Uterus (tissue), 3 donors: ENCODE measurements at regions not wholly inside any gene's neighbourhood (a gene's known extent, or its start where the extent isn't known, plus 50 kb on each side); places are given as distances from the start of the nearest gene placed in this dataset.

Source experiments
- DNase-seq, 2 donors: peaks; one replicate each; pipeline ENCODE4 v3.0.0-alpha.2; 2019 to 2020
- H3K27ac ChIP-seq, 2 donors: fragments of 200-600 bp; sonication (generic); 1 replicate in 1 of 2; 2 replicates in 1 of 2; pipeline ENCODE4 v1.5.1; 2016 to 2018
- H3K27me3 ChIP-seq, 2 donors: fragments of 200-600 bp; sonication (generic); one replicate each; pipeline ENCODE4 v1.5.1; 2018 to 2019; ENCODE audit warnings: control low read depth in 1 of 2
- H3K36me3 ChIP-seq, 2 donors: fragments of 200-600 bp; sonication (generic); one replicate each; pipeline ENCODE4 v1.5.1; 2019; ENCODE audit warnings: control low read depth in 1 of 2
- H3K4me1 ChIP-seq, 2 donors: fragments of 200-600 bp; sonication (generic); one replicate each; pipeline ENCODE4 v1.5.1; 2018 to 2019; ENCODE audit warnings: control low read depth in 1 of 2
- H3K4me3 ChIP-seq, 2 donors: fragments of 200-600 bp; sonication (generic); 1 replicate in 1 of 2; 2 replicates in 1 of 2; pipeline ENCODE4 v1.5.1; 2018 to 2019; ENCODE audit warnings: mild to moderate bottlenecking in 1 of 2
- H3K9me3 ChIP-seq, 2 donors: fragments of 200-600 bp; sonication (generic); one replicate each; pipeline ENCODE4 v1.5.1; 2019; ENCODE audit warnings: control low read depth in 1 of 2
- POLR2A ChIP-seq, 2 donors: fragments of 450-650 bp; IDR thresholded peaks; one replicate each; pipeline ENCODE4 v1.6.1; 2016; ENCODE audit warnings: antibody characterized with exemption in 2 of 2, mild to moderate bottlenecking in 1 of 2, moderate library complexity in 1 of 2
- intact Hi-C: fragments of 100-400 bp; cut with DNase I; formaldehyde crosslinking; loops from one replicate; pipeline ENCODE4 v1.15.1; 2023; ENCODE audit warnings: low total_unique reads
- TF ChIP-seq, protein P1 (sequence below), 4 experiments: fragments of 200-600 bp in 2 of 4; fragments of 450-650 bp in 2 of 4; sonication (generic) in 2 of 4; IDR thresholded peaks; one replicate each; pipeline ENCODE4 v1.5.1; 2016 to 2019; ENCODE audit warnings: antibody characterized with exemption in 4 of 4, mild to moderate bottlenecking in 2 of 4, moderate library complexity in 1 of 4
- donor health status: DM: yes; HTN: yes; CAD: no.

DNA sequence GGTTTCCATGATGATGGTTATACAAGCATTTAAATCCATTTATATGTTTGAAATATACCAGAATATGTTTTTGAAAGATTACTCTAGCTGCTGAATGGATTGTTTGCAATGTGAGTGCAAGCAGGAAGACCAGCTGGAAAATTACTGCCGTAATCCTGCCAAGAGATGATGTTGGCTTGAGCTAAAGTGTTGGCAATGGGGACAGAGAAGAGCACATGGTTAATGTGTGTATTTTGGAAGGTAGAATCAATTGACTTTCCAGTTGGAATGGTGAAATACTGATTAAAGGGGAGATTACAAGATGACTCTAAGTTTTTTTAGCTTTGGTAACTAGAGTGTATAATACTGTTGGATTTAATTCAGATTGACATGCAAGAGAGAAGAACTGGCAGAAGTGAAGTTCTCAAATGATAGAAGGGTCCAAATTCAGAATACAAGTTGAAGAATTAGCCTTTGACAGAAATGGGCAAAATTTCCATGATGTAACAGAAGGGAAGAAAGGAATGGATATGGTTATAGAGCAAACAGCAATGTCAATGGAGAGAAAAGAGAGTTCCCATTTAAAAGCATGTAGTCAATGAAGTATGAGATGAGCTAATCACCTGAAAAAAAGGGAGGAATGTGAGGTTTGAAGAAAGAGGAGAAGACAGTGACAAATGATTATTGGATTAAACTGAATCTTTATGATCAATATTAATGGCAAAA, 422.0 kb downstream of the CDC14C start:
- Histone ChIP-seq H3K36me3 (no peaks in the 10 kb centered on the region), H3K27me3 (peaks cover 0 to 3% of the 10 kb centered on the region in 2 donors), H3K4me3 (no peak overlapping the region), H3K9me3 (no peaks in the 10 kb centered on the region), H3K4me1 (no peaks in the 10 kb centered on the region), H3K27ac (no peak overlapping the region)
- TF ChIP-seq, protein P1, sequence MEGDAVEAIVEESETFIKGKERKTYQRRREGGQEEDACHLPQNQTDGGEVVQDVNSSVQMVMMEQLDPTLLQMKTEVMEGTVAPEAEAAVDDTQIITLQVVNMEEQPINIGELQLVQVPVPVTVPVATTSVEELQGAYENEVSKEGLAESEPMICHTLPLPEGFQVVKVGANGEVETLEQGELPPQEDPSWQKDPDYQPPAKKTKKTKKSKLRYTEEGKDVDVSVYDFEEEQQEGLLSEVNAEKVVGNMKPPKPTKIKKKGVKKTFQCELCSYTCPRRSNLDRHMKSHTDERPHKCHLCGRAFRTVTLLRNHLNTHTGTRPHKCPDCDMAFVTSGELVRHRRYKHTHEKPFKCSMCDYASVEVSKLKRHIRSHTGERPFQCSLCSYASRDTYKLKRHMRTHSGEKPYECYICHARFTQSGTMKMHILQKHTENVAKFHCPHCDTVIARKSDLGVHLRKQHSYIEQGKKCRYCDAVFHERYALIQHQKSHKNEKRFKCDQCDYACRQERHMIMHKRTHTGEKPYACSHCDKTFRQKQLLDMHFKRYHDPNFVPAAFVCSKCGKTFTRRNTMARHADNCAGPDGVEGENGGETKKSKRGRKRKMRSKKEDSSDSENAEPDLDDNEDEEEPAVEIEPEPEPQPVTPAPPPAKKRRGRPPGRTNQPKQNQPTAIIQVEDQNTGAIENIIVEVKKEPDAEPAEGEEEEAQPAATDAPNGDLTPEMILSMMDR (IDR thresholded peaks at IDR 0.05): no peak
- no peak for TF ChIP-seq POLR2A (IDR thresholded peaks at IDR 0.05)
- intact Hi-C loops: no loop called here
- no peak for DNase-seq

DNA sequence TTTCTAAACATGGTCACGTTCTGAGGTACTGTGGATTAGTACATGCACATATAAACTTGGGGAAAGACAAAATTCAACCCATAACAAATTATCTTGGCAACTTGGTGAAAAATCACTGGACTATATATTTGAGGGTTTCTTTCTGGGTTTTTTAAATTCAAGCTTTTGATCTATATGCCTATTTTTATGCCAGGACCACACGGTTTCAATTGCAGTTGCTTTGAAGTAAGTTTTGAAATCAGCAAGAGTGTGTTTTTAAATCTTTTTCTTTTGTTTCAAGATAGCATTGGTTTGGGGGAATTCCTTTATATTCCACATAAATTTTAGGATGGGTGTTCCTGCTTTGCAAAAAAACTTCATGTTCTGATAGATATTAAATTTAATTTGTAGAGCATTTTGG, 406.4 kb upstream of the VWC2 start:
- DNase-seq: no peak
- H3K4me3 ChIP-seq: no peak overlapping the region
- no peak for TF ChIP-seq POLR2A (IDR thresholded peaks at IDR 0.05)
- TF ChIP-seq, protein P1 (IDR thresholded peaks at IDR 0.05): no peak
- H3K27ac ChIP-seq: no peak overlapping the region
- H3K36me3 ChIP-seq: no peaks in the 10 kb centered on the region
- no peaks in the 10 kb centered on the region for H3K4me1 ChIP-seq
- no peaks in the 10 kb centered on the region for H3K9me3 ChIP-seq
- intact Hi-C loops: no loop called here
- H3K27me3 ChIP-seq: no peaks in the 10 kb centered on the region

DNA sequence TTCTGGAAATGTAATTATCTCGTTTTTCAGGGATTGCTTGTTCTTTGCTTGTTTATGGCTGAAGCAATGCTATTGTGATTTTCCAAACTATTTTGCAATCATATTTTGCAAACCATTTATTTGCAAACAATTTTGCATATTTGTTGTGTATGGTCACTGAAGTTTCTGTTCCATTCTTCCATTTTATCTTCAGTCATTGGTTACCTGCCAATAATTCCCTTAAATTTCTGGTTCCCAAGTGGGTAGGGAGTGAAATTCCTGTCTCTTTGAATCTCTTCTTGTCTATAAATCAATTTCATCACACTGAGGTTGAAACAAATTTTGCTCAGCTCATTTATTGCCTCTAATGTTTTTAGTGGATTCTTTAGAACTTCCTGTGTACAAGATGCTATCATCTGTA, 401.7 kb upstream of the VWC2 start:
- TF ChIP-seq, protein P1 (IDR thresholded peaks at IDR 0.05): no peak
- no peak for TF ChIP-seq POLR2A (IDR thresholded peaks at IDR 0.05)
- Histone ChIP-seq H3K4me3 (no peak overlapping the region), H3K27ac (no peak overlapping the region), H3K4me1 (no peaks in the 10 kb centered on the region), H3K36me3 (no peaks in the 10 kb centered on the region), H3K27me3 (no peaks in the 10 kb centered on the region), H3K9me3 (no peaks in the 10 kb centered on the region)
- DNase-seq: no peak
- intact Hi-C loops: no loop called here

DNA sequence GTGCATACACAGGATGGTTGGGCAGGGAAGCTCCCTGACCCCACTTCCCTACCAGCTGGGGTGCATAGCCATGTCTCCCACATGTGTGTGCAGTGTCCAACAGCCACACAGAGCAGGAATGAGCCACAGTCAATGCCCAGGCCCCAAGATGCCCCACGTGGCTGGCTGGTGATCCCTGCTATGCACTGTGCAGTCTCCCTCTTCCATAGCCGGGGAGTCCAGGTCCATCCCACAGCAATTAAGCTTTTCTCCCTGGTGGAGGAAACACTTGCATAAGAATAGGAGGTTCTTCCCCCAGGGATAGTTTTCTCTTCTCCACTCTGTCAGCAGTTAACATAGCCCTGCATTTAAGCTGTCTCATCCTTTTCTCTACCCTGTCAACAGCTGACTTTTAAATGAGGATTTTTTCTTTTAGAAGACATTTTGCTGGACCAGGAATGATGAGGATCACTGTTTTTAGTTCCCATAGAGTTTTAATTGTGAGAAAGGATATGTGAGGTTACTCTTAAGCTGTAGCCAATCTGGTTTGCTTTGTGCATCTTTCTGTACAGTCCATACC, 396.5 kb upstream of the VWC2 start:
- intact Hi-C loops: no loop called here
- H3K27ac ChIP-seq: no peak overlapping the region
- no peak for DNase-seq
- no peaks in the 10 kb centered on the region for H3K4me1 ChIP-seq
- TF ChIP-seq, protein P1 (IDR thresholded peaks at IDR 0.05): no peak
- no peak for TF ChIP-seq POLR2A (IDR thresholded peaks at IDR 0.05)
- no peaks in the 10 kb centered on the region for H3K27me3 ChIP-seq
- no peaks in the 10 kb centered on the region for H3K9me3 ChIP-seq
- no peaks in the 10 kb centered on the region for H3K36me3 ChIP-seq
- no peak overlapping the region for H3K4me3 ChIP-seq

DNA sequence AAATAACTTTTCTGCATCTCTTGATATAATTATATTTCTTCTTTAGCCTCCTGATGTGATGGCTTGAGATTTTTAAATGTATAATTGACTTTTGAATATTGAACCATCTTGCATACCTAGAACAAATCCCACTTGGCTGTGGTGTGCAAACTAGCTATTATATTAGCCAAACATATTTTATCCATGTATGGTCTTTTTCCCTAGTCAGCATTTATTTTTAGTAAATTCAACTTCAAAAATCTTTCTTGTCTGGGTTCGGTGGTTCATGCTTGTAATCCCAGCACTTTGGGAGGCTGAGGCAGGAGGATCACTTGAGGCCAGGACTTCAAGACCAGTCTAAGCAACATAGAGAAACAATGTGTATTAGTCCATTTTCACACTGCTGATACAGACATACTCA, 386.6 kb upstream of the VWC2 start:
- Histone ChIP-seq H3K27ac (no peak overlapping the region), H3K9me3 (no peaks in the 10 kb centered on the region), H3K27me3 (no peaks in the 10 kb centered on the region), H3K4me1 (no peaks in the 10 kb centered on the region), H3K4me3 (no peak overlapping the region), H3K36me3 (no peaks in the 10 kb centered on the region)
- intact Hi-C loops: no loop called here
- DNase-seq: no peak
- TF ChIP-seq, protein P1 (IDR thresholded peaks at IDR 0.05): no peak
- no peak for TF ChIP-seq POLR2A (IDR thresholded peaks at IDR 0.05)
